ENCODE measurements at regions not wholly inside any gene's neighbourhood (a gene's known extent, or its start where the extent isn't known, plus 50 kb on each side); places are given as distances from the start of the nearest gene placed in this dataset.

DNA sequence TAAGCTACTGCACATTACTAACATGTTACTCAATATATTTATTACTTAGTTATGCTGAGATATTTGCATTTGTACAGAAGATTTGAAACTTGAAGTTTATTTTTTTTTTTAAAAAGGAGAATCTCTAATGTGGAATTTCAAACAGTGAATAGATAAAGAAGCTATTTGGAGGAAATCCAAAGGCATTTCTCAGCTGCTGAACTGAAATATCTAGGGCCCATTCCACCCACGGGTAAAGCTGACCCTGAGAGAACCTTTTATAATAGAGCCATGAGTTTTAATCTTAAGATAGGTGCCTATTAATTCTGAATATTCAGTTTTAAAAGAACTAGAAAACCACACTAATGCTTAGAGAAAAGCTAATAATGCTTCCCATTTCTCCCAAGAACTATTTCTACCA, 225.4 kb upstream of the CAND1 start:
- TF ChIP-seq, protein P1, sequence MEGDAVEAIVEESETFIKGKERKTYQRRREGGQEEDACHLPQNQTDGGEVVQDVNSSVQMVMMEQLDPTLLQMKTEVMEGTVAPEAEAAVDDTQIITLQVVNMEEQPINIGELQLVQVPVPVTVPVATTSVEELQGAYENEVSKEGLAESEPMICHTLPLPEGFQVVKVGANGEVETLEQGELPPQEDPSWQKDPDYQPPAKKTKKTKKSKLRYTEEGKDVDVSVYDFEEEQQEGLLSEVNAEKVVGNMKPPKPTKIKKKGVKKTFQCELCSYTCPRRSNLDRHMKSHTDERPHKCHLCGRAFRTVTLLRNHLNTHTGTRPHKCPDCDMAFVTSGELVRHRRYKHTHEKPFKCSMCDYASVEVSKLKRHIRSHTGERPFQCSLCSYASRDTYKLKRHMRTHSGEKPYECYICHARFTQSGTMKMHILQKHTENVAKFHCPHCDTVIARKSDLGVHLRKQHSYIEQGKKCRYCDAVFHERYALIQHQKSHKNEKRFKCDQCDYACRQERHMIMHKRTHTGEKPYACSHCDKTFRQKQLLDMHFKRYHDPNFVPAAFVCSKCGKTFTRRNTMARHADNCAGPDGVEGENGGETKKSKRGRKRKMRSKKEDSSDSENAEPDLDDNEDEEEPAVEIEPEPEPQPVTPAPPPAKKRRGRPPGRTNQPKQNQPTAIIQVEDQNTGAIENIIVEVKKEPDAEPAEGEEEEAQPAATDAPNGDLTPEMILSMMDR (IDR thresholded peaks at IDR 0.05): no peak
- no peak for TF ChIP-seq POLR2A (IDR thresholded peaks at IDR 0.05)
- TF ChIP-seq EP300 (IDR thresholded peaks at IDR 0.05): no peak

Measured in stomach (tissue), 4 donors.